A673 (cell line): ENCODE measurements at regions not wholly inside any gene's neighbourhood (a gene's known extent, or its start where the extent isn't known, plus 50 kb on each side); places are given as distances from the start of the nearest gene placed in this dataset.
A peak's percentile ranks its signal among the peaks of the same experiment; 100 is the strongest.

Source experiments
- BruUV-seq: library from RNA; stranded (reverse); fragments of 400-500 nt; replicated peaks from 2 replicates; lab custom pipeline; 2021; lab: Mats Ljungman, UMichigan
- CTCF ChIA-PET: fragments of 300-600 bp; sonication (Branson Sonifier 250); formaldehyde crosslinking; loops from one replicate; lab custom pipeline; 2022; ENCODE audit warnings: antibody characterized with exemption; lab: Charles Lee
- POLR2A ChIA-PET: fragments of 300-600 bp; sonication (Branson Sonifier 250); formaldehyde crosslinking; loops from one replicate; lab custom pipeline; 2022; ENCODE audit warnings: antibody characterized with exemption; ENCODE audit not compliant: low non-redundant PET; lab: Charles Lee
- DNase-seq: peaks from one replicate; pipeline ENCODE4 v3.0.0-alpha.2; 2015; ENCODE audit warnings: low spot score
- H3K27ac ChIP-seq: fragments of 200-600 bp; sonication (generic); 2 replicates; pipeline ENCODE4 v1.5.1; 2016; ENCODE audit warnings: mixed run types, low read depth, mild to moderate bottlenecking, mixed read lengths, antibody characterized with exemption, low read length; ENCODE audit not compliant: poor library complexity, severe bottlenecking
- H3K27me3 ChIP-seq: fragments of 200-600 bp; sonication (generic); replicated peaks from 2 replicates; pipeline ENCODE4 v1.6.1; 2017; ENCODE audit warnings: mixed run types, low read depth, mild to moderate bottlenecking, mixed read lengths, antibody characterized with exemption, low read length; ENCODE audit not compliant: insufficient read depth, poor library complexity
- H3K36me3 ChIP-seq: fragments of 200-600 bp; sonication (generic); 2 replicates; pipeline ENCODE4 v1.6.1; 2016; ENCODE audit warnings: mixed run types, mild to moderate bottlenecking, mixed read lengths, antibody characterized with exemption, low read length; ENCODE audit not compliant: insufficient read depth, poor library complexity, severe bottlenecking
- H3K4me1 ChIP-seq: fragments of 200-600 bp; sonication (generic); 2 replicates; pipeline ENCODE4 v1.6.1; 2017; ENCODE audit warnings: mixed run types, mild to moderate bottlenecking, mixed read lengths, antibody characterized with exemption, low read length; ENCODE audit not compliant: insufficient read depth, poor library complexity, severe bottlenecking
- H3K4me3 ChIP-seq: fragments of 200-600 bp; sonication (generic); 2 replicates; pipeline ENCODE4 v1.5.1; 2016; ENCODE audit warnings: low read depth, mixed run types, mild to moderate bottlenecking, mixed read lengths, low read length; ENCODE audit not compliant: poor library complexity, severe bottlenecking
- H3K9me3 ChIP-seq: fragments of 200-600 bp; sonication (generic); 2 replicates; pipeline ENCODE4 v1.6.1; 2016; ENCODE audit warnings: mixed run types, low read depth, mild to moderate bottlenecking, mixed read lengths, antibody characterized with exemption, low read length; ENCODE audit not compliant: poor library complexity, severe bottlenecking
- CTCF ChIP-seq: fragments of 300-800, 200-600 bp; sonication (generic); conservative IDR thresholded peaks from 2 replicates; pipeline ENCODE4 v1.5.1; 2017; ENCODE audit warnings: low read depth, mild to moderate bottlenecking, antibody characterized with exemption, low read length, moderate library complexity, mixed read lengths
- EZH2 ChIP-seq: fragments of 200-600 bp; sonication (generic); IDR thresholded peaks from 2 replicates; pipeline ENCODE4 v1.6.1; 2017; ENCODE audit warnings: borderline replicate concordance, low read depth, mild to moderate bottlenecking, mixed read lengths, antibody characterized with exemption, low read length; ENCODE audit not compliant: poor library complexity, severe bottlenecking
- intact Hi-C: fragments of 100-400 bp; cut with micrococcal nuclease; formaldehyde crosslinking; loops from one replicate; pipeline ENCODE4 v1.10.0; 2022; ENCODE audit not compliant: unreplicated experiment

GRCh38 chr4:156411531-156411930, 457.9 kb upstream of the CTSO start:
- Histone ChIP-seq H3K36me3 (no peaks in the 10 kb centered on the region), H3K4me3 (no peak overlapping the region), H3K27ac (no peak overlapping the region), H3K4me1 (peaks cover 25% of the 10 kb centered on the region), H3K9me3 (peaks cover 4% of the 10 kb centered on the region), H3K27me3 (no peaks in the 10 kb centered on the region)
- no peak for DNase-seq
- TF ChIP-seq CTCF (no peak), EZH2 (no peak)
- BruUV-seq = no TSS peak
- intact Hi-C loops = no loop called here
- ChIA-PET CTCF (no interaction called here), POLR2A (no interaction called here)

GRCh38 chr4:156408749-156409148, 455.1 kb upstream of the CTSO start:
- peaks cover 25% of the 10 kb centered on the region for H3K4me1 ChIP-seq
- DNase-seq = peak; percentile 90
- no peaks in the 10 kb centered on the region for H3K36me3 ChIP-seq
- intact Hi-C loops = no loop called here
- TF ChIP-seq EZH2 (no peak), CTCF (no peak)
- no peaks in the 10 kb centered on the region for H3K27me3 ChIP-seq
- peak overlapping the region; percentile 69 for H3K27ac ChIP-seq
- peaks cover 18% of the 10 kb centered on the region for H3K9me3 ChIP-seq
- CTCF ChIA-PET = no interaction called here
- no peak overlapping the region for H3K4me3 ChIP-seq
- no TSS peak for BruUV-seq
- POLR2A ChIA-PET = interaction anchor here (0.6 kb wide), 1 partner anchor 12 kb away, joined by 3 read pairs; no protein-coding TSS in a partner anchor

GRCh38 chr4:156401371-156401770, 447.7 kb upstream of the CTSO start:
- intact Hi-C loops = no loop called here
- Histone ChIP-seq H3K36me3 (no peaks in the 10 kb centered on the region), H3K27ac (no peak overlapping the region), H3K27me3 (no peaks in the 10 kb centered on the region), H3K4me3 (no peak overlapping the region), H3K4me1 (no peaks in the 10 kb centered on the region), H3K9me3 (peaks cover 23% of the 10 kb centered on the region)
- ChIA-PET CTCF (no interaction called here), POLR2A (no interaction called here)
- DNase-seq = no peak
- no TSS peak for BruUV-seq
- TF ChIP-seq EZH2 (no peak), CTCF (no peak)
